ENCODE measurements at regions not wholly inside any gene's neighbourhood (a gene's known extent, or its start where the extent isn't known, plus 50 kb on each side); places are given as distances from the start of the nearest gene placed in this dataset.

- Histone ChIP-seq H3K4me3 (no peak overlapping the region), H3K27me3 (no peaks in the 10 kb centered on the region), H3K36me3 (no peaks in the 10 kb centered on the region), H3K4me1 (peaks cover 0 to 25% of the 10 kb centered on the region in 2 donors), H3K9me3 (no peaks in the 10 kb centered on the region), H3K27ac (no peak overlapping the region)
- no peak for DNase-seq (ENCODE audit: low spot score in 2 of 2)
- TF ChIP-seq CTCF (IDR thresholded peaks at IDR 0.05) = no peak
- intact Hi-C loops (cut with DNase I) = loop anchor here (10.0 kb wide), 1 partner anchor 141 kb away; no protein-coding TSS in a partner anchor
Measured at GRCh38 chr6:19664050-19664449, 173.1 kb upstream of the ID4 start.

GRCh38 chr6:19664878-19665612 lies 172.1 kb upstream of the ID4 start:
- H3K27ac ChIP-seq = peak overlapping the region in 1 of 2 donors; percentile 83

GRCh38 chr6:19665613-19665909 lies 171.6 kb upstream of the ID4 start:
- intact Hi-C loops (cut with DNase I) = loop anchor here (10.0 kb wide), 1 partner anchor 139 kb away; no protein-coding TSS in a partner anchor
- TF ChIP-seq CTCF (IDR thresholded peaks at IDR 0.05) = no peak
- no peak overlapping the region for H3K4me3 ChIP-seq

More at GRCh38 chr6:19664878-19665612, 172.1 kb upstream of the ID4 start:
- Histone ChIP-seq H3K9me3 (no peaks in the 10 kb centered on the region), H3K4me3 (no peak overlapping the region), H3K36me3 (no peaks in the 10 kb centered on the region), H3K4me1 (peaks cover 0 to 30% of the 10 kb centered on the region in 2 donors), H3K27me3 (no peaks in the 10 kb centered on the region)
- TF ChIP-seq CTCF (IDR thresholded peaks at IDR 0.05) = no peak
- DNase-seq (ENCODE audit: low spot score in 2 of 2) = no peak
- intact Hi-C loops (cut with DNase I) = loop anchor here (10.0 kb wide), 1 partner anchor 140 kb away; no protein-coding TSS in a partner anchor

GRCh38 chr6:19668710-19669109 lies 168.5 kb upstream of the ID4 start:
- Histone ChIP-seq H3K36me3 (no peaks in the 10 kb centered on the region), H3K4me1 (peaks cover 0 to 30% of the 10 kb centered on the region in 2 donors), H3K4me3 (no peak overlapping the region), H3K9me3 (no peaks in the 10 kb centered on the region), H3K27me3 (no peaks in the 10 kb centered on the region), H3K27ac (peak overlapping the region; percentile 75 to 83)
- TF ChIP-seq CTCF (IDR thresholded peaks at IDR 0.05) = no peak
- intact Hi-C loops (cut with DNase I) = loop anchor here (1.0 to 10.0 kb wide), 2 partner anchors 43 to 136 kb away; no protein-coding TSS in a partner anchor
- no peak for DNase-seq (ENCODE audit: low spot score in 2 of 2)

More at GRCh38 chr6:19665613-19665909, 171.6 kb upstream of the ID4 start:
- H3K36me3 ChIP-seq = no peaks in the 10 kb centered on the region
- no peaks in the 10 kb centered on the region for H3K27me3 ChIP-seq
- DNase-seq (ENCODE audit: low spot score in 2 of 2) = no peak
- no peaks in the 10 kb centered on the region for H3K9me3 ChIP-seq
- H3K4me1 ChIP-seq = peaks cover 0 to 30% of the 10 kb centered on the region in 2 donors
- H3K27ac ChIP-seq = peak overlapping the region in 1 of 2 donors; percentile 83

- intact Hi-C loops (cut with DNase I) = loop anchor here (10.0 kb wide), 1 partner anchor 136 kb away; no protein-coding TSS in a partner anchor
- peaks cover 0 to 30% of the 10 kb centered on the region in 2 donors for H3K4me1 ChIP-seq
- H3K27me3 ChIP-seq = no peaks in the 10 kb centered on the region
- no peak overlapping the region for H3K4me3 ChIP-seq
- no peak for TF ChIP-seq CTCF (IDR thresholded peaks at IDR 0.05)
- H3K36me3 ChIP-seq = no peaks in the 10 kb centered on the region
- no peak for DNase-seq (ENCODE audit: low spot score in 2 of 2)
- H3K27ac ChIP-seq = peak overlapping the region; percentile 75 to 83
- no peaks in the 10 kb centered on the region for H3K9me3 ChIP-seq
Measured at GRCh38 chr6:19669206-19669605, 168.0 kb upstream of the ID4 start.

Measured in ascending aorta (tissue), 2 donors.